Endometrium (tissue), 2 donors: ENCODE measurements at regions not wholly inside any gene's neighbourhood (a gene's known extent, or its start where the extent isn't known, plus 50 kb on each side); places are given as distances from the start of the nearest gene placed in this dataset.
"Not testable (repeated sequence)": the region's sequence is repeated elsewhere in the genome, so short reads cannot be mapped to it uniquely, and the experiment has no call there.

Experiments
- FAIRE-seq: peaks from 2 replicates; lab custom pipeline; 2012; peaks lifted over from hg19 to GRCh38; lab: Jason Lieb, UNC
- donor health status: control.
- donor health status: control.

GRCh38 chr3:84679211-84679610, 279.6 kb upstream of the CADM2 start:
- no peak for FAIRE-seq

DNA sequence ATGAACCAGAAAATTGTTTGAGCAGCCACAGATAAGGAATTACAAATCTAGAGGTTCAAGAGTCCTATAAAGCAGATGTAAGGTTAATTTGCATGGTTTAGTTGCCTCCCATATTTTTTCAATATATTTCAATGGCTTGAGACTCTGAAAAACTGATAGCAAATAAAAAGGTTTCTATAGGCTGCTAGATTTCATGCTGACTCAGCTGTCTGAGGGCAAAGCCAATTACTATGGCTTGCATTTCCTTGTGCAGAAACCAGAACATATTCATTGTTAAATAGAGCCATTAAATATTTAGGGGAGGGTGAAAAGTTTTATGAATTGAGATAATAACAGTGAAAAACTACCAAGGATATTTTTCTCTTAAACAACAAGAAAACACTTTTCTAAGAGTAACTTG, 278.1 kb upstream of the CADM2 start:
- no peak for FAIRE-seq

DNA sequence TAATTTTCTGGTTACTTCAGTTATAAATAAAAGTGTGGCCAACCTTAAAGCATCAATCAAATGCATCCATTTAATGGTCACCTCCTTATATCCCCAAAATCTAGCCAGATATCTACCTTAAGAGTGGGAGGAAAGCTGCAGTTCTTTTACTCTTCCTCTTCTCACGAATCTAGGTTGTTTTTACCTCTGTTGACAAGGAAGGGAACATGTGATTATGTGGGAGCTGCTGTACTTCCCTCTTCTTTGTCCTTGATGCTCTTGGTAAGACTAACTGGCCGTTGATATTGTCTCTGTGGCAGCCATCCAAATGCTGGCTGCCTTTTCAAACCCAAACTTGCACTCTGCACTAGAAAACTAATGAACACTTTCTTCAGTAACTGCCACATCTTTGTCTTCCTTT, 275.3 kb upstream of the CADM2 start:
- FAIRE-seq, result no peak

GRCh38 chr3:84685467-84685866, 273.3 kb upstream of the CADM2 start:
- FAIRE-seq, result no peak

- FAIRE-seq, result no peak
Measured at GRCh38 chr3:84692261-84692660, 266.5 kb upstream of the CADM2 start.

DNA sequence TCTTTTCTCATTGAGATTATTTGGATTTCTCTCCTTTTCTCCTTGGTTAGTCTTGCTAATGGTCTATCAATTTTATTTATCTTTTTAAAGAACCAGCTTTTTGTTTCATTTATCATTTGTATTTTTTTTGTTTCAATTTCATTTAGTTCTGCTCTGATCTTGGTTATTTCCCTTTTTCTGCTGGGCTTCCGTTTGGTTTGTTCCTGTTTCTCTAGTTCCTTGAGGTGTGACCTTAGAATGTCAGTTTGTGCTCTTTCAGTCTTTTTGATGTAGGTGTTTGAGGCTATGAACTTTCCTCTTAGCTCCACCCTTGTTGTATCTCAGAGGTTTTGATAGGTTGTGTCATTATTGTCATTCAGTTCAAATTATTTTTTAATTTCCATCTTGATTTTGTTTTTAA, 248.5 kb upstream of the CADM2 start:
- not testable (repeated sequence) for FAIRE-seq

DNA sequence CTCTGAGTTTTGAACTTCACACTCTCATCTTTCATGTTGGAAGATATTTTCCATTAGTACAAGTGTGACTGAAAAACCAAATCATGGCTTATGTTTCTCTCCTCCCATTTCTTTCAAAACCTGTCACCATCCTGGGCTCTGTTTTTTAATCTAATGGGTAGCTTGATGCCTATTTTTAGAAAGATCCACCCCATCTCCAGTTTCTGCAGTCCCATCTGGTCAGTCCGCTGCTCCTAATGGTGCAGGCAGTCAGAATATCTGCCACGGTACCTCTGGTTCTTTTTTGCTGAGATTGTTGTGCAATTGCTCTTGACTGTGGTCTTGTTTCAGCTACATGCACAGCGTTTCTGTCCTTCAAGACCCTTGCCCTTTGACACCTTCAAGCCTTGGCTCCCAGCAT, 240.9 kb upstream of the CADM2 start:
- FAIRE-seq, result no peak

DNA sequence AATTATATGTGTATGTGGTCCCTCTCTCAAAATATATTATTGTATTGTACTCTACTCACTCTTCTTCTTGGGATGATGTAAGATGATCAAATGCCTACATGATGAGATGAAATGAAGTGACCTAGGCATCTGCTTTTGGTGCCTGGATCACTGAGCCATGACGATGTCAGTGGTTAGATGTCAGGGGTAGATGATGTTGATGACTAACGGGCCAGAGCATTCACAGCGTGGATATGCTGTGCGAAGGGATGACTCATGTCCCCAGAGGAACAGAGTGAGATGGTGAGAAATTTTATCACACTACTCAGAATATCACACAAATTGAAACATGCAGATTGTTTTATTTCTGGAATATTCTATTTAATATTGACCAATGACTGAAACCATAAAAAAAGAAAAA, 233.9 kb upstream of the CADM2 start:
- no peak for FAIRE-seq

DNA sequence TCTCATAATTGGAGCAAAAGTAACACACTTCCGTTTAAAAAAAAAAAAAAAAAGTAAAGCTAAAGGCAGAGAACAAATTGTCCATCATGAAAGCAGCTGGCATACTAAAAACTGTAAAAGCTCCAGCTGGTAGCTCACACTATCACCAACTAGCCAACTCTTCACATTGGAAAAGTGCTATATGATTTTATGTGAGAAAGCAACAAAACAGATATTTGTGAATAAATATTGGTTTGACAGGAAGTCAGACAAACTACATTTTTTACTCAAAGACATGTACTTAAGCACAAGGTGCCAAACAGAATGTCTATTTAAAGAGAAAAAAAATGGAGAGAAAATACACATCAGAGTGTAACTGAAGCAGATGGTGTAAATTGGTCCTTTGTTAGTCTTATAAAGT, 231.2 kb upstream of the CADM2 start:
- FAIRE-seq, result no peak

- not testable (repeated sequence) for FAIRE-seq
Measured at GRCh38 chr3:84734731-84735130, 224.1 kb upstream of the CADM2 start.

GRCh38 chr3:84738086-84738485, 220.7 kb upstream of the CADM2 start:
- FAIRE-seq, result no peak

DNA sequence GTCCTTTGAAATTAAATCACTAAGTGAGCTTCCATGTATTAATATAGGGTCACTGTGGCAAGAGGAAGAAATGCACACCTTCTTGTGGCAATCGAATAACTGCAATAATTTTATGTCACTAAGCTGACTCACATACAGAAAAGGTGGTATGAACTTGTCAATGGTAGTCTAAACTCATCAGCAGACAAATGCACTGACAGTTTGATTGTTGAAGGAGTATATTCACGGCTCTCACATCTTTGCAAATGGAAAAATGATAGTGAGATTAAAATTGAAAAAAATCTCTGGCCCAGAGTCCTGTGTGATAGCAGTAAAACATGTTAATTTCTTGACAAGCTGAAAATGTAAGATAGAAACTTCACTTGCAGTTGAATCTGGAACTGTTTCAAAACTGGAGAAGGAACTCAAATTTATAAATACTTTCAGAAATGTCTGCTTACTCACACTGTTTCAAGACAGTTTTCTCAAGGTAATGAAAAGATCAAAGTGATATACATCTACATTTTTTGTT, 215.8 kb upstream of the CADM2 start:
- FAIRE-seq, result no peak

DNA sequence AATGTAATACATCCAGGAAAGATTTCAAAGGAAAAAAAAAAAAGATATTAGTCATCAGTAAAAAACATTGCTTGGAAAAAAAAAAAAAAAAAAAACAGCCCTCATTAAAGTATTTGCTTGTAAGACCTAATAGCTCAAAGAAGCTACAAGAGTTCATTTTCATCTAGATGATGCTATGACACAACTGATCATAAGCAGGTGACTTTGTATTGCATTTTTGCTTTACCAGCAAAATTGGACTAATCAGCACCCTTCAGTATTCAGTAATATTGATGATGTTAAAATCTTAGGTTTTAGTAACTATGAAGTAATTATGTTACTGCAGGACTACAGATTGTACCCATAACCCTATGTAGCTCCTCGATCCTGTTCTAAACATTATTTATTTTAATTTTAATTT, 214.7 kb upstream of the CADM2 start:
- no peak for FAIRE-seq

DNA sequence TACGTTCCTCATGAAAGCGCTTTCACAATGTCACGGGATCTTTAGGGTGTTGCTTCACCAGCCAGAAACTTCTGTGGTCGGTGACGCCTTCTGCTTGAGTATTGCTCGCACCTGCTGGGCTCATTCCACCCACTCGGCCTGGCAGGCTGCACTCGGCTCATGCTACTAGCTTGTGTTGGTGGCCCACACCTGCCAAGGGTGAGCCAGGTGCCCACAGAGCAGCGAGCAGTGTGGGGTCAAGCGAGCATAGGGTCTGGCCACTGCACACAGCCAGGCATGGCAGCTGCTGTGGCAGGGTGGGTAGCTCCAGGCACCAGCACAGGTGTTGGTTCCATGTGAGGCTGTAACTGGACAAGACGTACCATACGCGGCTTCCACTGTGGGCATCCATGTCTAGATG, 202.9 kb upstream of the CADM2 start:
- FAIRE-seq, result no peak

- FAIRE-seq, result no peak
Measured at GRCh38 chr3:84759361-84759760, 199.4 kb upstream of the CADM2 start.

GRCh38 chr3:84772841-84773240, 185.9 kb upstream of the CADM2 start:
- FAIRE-seq, result no peak

- no peak for FAIRE-seq
Measured at GRCh38 chr3:84783281-84783680, 175.5 kb upstream of the CADM2 start.

GRCh38 chr3:84789961-84790360, 168.8 kb upstream of the CADM2 start:
- FAIRE-seq, result no peak

DNA sequence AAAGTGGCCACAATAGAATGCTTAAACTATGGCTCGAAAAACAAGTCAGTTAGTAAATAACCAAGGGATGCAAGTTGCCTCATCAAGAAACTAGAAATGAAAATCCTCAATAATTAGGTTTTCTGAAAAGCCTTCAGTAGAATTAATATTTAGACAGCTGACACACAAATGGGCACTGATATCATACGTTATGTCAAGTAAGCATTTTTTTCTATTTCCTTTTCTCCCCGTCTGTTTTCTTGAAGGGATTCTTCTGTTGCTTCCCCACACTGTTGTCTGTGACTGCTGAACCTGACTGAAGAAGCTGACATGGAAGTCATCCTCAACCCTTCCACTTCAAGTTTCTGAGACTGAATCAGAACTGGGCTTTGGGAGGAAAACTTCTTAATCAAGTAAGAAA, 151.8 kb upstream of the CADM2 start:
- FAIRE-seq, result no peak

DNA sequence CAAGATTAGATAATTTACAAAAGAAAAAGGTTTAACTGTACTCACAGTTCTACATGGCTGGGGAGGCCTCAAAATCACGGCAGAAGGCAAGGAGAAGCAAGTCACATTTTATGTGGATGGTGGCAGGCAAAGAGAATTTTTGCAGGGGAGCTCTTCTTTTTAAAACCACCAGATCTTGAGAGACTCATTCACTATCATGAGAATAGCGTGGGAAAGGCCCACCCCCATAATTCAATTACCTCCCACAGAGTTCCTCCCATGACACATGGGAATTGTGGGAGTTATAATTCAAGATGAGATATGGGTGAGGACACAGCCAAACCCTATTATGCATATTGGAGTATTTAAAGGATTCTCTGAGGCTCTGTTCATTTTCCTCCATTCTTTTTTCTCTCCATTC, 138.7 kb upstream of the CADM2 start:
- no peak for FAIRE-seq

DNA sequence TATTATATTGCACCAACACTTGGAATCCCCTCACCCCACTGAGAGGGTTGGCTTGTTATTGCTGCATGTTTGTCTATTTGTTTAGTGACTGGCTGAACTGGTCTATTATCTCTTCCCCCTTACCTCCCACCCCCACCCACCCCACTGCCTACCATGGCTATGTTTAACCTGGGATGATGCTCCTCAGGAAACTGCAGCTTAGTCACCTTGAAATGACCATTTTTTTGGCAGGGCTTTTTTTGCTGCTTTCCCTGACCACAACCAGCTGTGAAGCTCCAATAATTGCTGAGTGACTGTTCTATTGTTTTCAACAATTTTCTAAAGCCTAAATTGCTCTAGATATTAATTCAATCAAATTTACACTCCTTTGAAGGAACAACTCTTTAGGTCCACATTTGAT, 137.9 kb upstream of the CADM2 start:
- no peak for FAIRE-seq

DNA sequence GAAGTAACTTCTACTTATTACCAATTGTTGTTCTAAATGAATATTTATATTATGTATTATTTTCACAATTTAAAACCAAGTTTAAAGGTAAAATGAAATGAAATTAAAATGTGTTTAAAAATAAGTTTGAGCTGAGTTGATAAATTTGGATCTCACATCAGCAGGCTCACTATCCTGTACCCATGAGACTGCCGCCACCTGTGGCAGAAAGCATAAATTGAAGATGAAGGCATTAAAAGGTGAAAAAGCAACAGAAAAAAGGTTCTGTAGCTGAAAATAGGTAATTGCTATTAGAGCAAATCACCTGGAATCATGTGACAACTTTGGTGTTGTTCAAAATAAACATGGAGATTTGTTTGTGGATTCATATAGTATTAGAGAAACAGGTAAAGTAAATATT, 133.0 kb upstream of the CADM2 start:
- no peak for FAIRE-seq

GRCh38 chr3:84830476-84830875, 128.3 kb upstream of the CADM2 start:
- no peak for FAIRE-seq

- FAIRE-seq, result no peak
Measured at GRCh38 chr3:84835366-84835765, 123.4 kb upstream of the CADM2 start.

- FAIRE-seq, result no peak
Measured at GRCh38 chr3:84836961-84837360, 121.8 kb upstream of the CADM2 start.
